ENCODE measurements at regions not wholly inside any gene's neighbourhood (a gene's known extent, or its start where the extent isn't known, plus 50 kb on each side); places are given as distances from the start of the nearest gene placed in this dataset.

DNA sequence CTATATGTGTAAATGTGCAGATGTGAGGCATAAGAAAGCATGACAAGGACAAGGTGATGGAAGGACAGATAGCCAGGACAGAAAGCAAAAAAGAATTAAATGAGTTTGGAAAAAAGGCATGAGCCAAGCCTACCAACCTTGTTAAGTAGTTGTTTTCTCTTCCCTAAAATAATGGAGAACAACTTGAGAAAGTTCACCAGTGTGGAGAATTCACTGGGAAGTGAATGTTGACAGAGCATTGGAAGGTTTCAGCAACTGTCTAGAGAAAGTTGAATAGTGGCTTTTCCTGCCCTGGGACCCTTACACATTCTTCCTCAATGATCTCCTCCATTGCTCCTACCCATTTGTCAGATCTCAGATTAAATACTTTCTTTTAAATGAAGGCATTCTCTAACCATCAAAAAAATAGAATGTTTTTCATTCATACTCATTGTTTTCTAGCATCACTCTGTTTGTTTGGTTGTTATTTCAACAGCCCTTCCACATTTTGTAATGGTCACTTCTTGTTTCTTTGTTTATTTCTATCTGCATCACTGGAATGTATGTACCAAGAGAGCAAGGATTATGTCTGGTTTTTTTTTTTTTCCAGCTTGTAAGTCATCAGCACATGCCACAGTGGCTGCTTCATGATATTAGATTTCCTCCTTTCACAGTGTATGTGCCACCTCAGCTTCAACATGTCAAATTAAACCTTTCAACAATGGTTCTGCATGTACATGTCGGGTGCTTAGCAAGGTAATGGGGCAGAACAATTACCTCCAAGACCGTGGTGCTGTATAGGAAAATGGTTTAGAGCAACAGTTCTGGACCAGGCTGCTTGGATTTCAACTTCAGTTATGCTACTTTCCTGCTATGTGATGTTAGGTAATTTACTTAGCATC is 586.0 kb upstream of the VRK2 start:
- H3K4me3 ChIP-seq (ENCODE audit: low read depth, low read length) = no peak overlapping the region
- TF ChIP-seq, protein P1, sequence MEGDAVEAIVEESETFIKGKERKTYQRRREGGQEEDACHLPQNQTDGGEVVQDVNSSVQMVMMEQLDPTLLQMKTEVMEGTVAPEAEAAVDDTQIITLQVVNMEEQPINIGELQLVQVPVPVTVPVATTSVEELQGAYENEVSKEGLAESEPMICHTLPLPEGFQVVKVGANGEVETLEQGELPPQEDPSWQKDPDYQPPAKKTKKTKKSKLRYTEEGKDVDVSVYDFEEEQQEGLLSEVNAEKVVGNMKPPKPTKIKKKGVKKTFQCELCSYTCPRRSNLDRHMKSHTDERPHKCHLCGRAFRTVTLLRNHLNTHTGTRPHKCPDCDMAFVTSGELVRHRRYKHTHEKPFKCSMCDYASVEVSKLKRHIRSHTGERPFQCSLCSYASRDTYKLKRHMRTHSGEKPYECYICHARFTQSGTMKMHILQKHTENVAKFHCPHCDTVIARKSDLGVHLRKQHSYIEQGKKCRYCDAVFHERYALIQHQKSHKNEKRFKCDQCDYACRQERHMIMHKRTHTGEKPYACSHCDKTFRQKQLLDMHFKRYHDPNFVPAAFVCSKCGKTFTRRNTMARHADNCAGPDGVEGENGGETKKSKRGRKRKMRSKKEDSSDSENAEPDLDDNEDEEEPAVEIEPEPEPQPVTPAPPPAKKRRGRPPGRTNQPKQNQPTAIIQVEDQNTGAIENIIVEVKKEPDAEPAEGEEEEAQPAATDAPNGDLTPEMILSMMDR (IDR thresholded peaks at IDR 0.05; ENCODE audit: borderline replicate concordance, insufficient read depth, low read depth, low read length) = no peak

- TF ChIP-seq, protein P1 (IDR thresholded peaks at IDR 0.05; ENCODE audit: borderline replicate concordance, insufficient read depth, low read depth, low read length) = no peak
- no peak overlapping the region for H3K4me3 ChIP-seq (ENCODE audit: low read depth, low read length)
These were observed 585.0 kb upstream of the VRK2 start for GRCh38 chr2:57461624-57462023.

GRCh38 chr2:57465067-57465466 is 581.5 kb upstream of the VRK2 start:
- TF ChIP-seq, protein P1 (IDR thresholded peaks at IDR 0.05; ENCODE audit: borderline replicate concordance, insufficient read depth, low read depth, low read length) = no peak

GRCh38 chr2:57465967-57466366 is 580.6 kb upstream of the VRK2 start:
- H3K4me3 ChIP-seq (ENCODE audit: low read depth, low read length) = no peak overlapping the region
- TF ChIP-seq, protein P1 (IDR thresholded peaks at IDR 0.05; ENCODE audit: borderline replicate concordance, insufficient read depth, low read depth, low read length) = no peak

More at GRCh38 chr2:57465067-57465466, 581.5 kb upstream of the VRK2 start:
- no peak overlapping the region for H3K4me3 ChIP-seq (ENCODE audit: low read depth, low read length)

DNA sequence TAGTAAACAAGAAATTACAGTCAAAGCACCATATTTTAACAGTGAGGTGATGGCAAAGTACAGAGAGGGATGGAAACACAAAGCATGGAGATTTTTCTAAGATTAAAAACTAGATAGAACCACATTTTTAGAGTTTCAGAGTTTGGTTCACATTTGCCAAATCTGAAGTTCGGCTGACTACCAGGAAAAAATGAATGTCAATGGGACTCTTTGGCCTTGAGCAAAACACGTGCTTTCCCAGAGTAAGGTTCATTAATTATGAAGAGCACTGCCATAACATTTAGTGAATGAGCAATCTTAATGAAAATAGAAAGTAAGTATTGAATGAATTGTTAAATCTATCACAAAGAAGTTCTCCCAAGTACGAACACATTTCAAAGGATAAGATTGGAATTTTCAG is 571.2 kb upstream of the VRK2 start:
- TF ChIP-seq, protein P1 (IDR thresholded peaks at IDR 0.05; ENCODE audit: borderline replicate concordance, insufficient read depth, low read depth, low read length) = no peak
- no peak overlapping the region for H3K4me3 ChIP-seq (ENCODE audit: low read depth, low read length)

GRCh38 chr2:57479981-57480380 is 566.6 kb upstream of the VRK2 start:
- H3K4me3 ChIP-seq (ENCODE audit: low read depth, low read length) = no peak overlapping the region
- TF ChIP-seq, protein P1 (IDR thresholded peaks at IDR 0.05; ENCODE audit: borderline replicate concordance, insufficient read depth, low read depth, low read length) = no peak

- H3K4me3 ChIP-seq (ENCODE audit: low read depth, low read length) = no peak overlapping the region
- TF ChIP-seq, protein P1 (IDR thresholded peaks at IDR 0.05; ENCODE audit: borderline replicate concordance, insufficient read depth, low read depth, low read length) = no peak
These were observed 558.5 kb upstream of the VRK2 start for GRCh38 chr2:57488061-57488460.

Data from GM12875 (cell line).